Hippocampal formation (tissue), 2 donors: ENCODE measurements at regions not wholly inside any gene's neighbourhood (a gene's known extent, or its start where the extent isn't known, plus 50 kb on each side); places are given as distances from the start of the nearest gene placed in this dataset.
"Not testable (repeated sequence)": the region's sequence is repeated elsewhere in the genome, so short reads cannot be mapped to it uniquely, and the experiment has no call there.

Experiments
- DNase-seq, 2 donors: peaks; one replicate each; lab custom pipeline; 2025; lab: John Stamatoyannopoulos, UW

DNA sequence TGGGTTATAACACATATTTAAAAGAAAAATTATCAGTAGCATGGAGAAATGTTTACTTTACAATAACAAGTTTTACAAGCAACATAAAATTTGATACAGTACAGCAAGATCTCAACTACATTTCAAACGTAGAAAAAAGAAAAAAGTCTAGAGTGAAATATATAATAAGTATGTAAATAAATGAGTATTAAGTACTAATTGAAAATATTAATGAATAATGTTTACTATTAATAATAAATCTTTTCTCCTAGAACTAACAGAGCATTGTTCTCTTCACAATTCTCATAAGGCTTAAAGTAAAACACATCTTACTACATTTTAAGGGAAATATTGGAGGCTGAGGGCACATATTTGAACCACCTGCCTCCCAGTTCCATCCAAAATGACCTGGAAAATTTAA is 72.1 kb downstream of the TMEM212 start:
- no peak for DNase-seq

DNA sequence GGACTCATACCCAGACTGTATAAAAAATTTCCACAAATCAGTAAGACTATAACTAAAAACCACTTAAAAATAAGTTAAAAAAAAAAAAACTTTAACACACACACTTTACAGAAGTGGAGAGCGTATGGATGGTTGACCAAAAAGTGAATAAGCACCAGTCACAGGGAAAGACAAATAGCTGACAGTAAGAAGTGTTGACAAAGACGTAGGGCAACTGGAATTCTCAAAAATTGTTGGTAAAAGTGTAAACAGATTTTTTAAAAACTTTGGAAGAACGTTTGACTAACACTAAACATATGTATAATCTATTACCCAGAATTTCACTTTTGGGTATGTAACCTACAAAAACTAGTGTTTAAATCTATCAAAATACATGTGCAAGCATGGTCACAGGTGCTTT is 73.7 kb downstream of the TMEM212 start:
- no peak for DNase-seq

GRCh38 chr3:171922629-171923028 is 79.5 kb downstream of the TMEM212 start:
- DNase-seq: not testable (repeated sequence)

DNA sequence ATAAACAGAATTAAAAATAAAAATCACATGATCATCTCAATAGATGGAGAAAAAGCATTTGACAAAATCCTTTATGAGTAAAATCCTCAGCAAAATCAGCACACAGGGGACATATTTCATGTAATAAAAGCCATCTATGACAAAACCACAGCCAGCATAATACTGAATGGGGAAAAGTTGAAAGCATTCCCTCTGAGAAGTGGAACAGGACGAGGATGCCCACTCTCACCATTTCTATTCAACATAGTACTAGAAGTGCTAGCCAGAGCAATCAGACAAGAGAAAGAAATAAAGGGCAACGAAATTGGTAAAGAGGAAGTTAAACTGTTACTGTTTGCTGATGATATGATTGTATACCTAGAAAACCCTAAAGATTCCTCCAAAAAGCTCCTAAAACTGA is 80.5 kb downstream of the TMEM212 start:
- not testable (repeated sequence) for DNase-seq

GRCh38 chr3:171924864-171925263 is 81.7 kb downstream of the TMEM212 start:
- DNase-seq: not testable (repeated sequence)

GRCh38 chr3:171932153-171932611 is 89.0 kb downstream of the TMEM212 start:
- DNase-seq: no peak

- no peak for DNase-seq
Observed at GRCh38 chr3:171933441-171933840, 90.3 kb downstream of the TMEM212 start.

DNA sequence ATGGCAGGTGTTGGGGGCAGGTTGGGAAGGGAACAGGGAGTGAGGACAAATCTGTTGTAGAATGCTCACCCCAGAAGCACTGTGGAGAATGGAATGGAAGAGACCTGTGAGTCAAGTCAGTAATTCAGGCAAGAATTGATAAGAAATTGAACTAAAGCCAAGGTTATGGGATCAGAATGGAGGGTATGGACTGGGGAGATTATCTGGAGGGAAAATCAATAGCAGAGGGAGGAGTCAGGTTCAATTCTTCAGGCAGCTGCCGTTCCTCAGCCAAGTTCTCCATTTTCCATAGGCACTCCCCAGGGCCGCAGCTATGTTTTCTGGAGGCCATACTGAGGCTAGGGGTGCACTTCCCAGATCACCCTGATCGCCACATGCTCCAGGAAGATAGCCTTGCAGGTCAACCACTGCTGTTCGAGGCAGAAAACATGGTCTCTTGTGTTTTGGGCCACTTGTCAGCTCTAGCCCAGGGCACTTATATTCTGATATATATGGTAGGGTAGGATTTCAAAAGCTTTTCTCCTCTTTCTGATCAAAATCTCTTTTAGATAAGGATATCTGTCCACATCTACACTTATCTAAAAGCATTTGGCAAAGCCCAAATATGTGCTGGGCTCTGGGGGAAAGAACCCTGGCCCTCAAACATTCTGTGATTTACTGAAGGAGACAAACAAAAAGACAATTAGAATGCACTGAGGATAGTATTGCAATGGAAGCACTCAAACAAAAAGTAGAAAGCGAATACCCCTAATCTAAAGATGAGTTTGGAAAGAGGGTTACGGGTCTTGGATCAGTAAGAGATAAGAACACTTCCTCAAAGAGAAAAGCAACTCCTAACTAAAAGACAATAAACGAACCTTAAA is 92.3 kb downstream of the TMEM212 start:
- no peak for DNase-seq

DNA sequence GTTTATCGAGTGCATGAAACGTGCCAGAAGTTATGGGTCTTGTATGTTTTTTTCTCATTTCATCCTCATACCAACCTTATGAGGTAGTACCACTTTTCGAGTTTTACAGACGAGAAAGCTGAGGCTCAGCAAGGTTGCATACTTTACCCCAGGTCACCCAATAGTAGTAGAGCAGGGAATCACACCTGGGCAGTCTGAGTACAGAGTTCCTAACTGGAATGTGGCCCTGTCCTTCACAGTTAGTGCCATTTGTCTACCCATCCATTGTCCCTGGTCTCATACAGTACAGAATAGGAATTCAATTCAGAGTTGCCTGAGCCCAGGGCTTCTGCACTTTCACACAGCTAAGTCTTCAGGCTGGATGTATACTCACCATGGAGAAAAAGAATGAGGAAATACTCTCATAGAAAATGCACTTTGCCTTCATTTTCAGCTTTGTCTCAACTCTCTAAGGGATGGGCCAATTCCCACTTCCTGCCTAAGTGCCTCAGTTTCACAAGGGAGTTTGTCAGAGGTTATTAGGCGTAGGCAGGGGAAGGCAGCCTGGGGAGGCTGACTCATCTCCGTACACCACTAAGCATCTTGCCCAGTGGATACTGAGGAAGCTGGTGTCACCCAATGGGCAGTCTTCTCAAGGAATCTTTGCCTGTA is 93.2 kb downstream of the TMEM212 start:
- no peak for DNase-seq

GRCh38 chr3:171939578-171939977 is 96.4 kb downstream of the TMEM212 start:
- DNase-seq: no peak

- no peak for DNase-seq
Observed at GRCh38 chr3:171940151-171940649, 97.1 kb downstream of the TMEM212 start.

- DNase-seq: no peak
Observed at GRCh38 chr3:171943262-171944117, 95.9 kb upstream of the FNDC3B start.

DNA sequence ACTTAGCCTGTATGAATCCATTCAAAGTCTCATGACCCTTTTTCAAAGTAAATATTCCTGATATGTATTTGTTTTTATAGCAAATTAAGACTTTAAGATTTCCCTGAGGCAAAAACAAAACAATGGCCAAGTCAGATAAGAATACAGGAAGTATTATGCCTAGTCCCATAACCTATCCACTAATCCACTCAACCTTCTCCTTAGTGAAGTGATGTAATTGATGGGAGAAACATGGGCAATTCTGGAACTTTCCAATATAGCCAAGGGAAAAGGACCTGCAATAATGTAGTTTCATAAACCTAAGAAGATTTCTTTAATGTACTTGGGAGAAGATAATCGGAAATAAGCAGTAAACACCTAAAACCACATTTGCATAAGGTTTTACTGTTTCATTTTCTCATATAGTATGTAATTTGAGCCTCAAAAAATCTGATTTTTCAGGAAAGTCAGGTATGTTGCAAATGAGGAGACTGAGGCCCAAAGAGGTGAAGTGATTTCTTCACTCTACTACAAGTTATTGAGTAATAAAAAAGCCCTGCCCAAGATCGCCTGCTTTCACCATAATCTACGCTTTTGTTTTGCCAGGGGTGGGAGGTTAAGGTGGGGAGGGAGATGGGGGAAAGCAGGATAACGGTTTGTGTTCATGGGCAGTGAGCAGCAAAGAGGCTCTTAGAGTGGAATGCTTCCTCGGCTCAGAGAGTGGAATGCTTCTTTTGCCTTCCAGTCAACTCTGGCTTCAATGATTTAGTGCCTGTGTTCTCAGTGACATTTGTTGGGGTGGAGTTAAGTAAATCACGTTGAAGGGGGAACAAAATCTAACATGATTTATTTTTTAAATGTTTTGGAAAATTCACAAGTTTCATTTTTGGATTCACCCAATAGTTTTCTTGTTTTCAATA is 95.0 kb upstream of the FNDC3B start:
- DNase-seq: no peak

DNA sequence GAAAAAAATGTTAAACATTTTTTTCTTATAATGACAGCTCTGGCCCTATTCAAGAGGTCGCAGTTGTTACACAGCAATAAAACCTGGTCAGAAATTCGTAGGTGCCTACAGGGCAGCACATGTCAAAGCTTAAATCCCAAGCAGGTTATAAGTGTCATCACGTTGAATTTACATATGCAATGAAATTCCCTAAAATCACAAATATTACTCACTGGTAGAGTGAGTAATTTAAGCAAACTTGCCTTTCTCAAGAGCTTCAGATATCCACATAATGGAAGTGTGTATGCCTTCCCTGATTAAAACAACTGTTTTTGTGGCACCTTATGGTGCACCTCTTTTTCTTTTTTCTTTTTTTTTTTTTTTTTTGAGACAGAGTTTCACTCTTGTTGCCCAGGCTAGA is 90.7 kb upstream of the FNDC3B start:
- no peak for DNase-seq

GRCh38 chr3:171949554-171949953 is 89.8 kb upstream of the FNDC3B start:
- no peak for DNase-seq

DNA sequence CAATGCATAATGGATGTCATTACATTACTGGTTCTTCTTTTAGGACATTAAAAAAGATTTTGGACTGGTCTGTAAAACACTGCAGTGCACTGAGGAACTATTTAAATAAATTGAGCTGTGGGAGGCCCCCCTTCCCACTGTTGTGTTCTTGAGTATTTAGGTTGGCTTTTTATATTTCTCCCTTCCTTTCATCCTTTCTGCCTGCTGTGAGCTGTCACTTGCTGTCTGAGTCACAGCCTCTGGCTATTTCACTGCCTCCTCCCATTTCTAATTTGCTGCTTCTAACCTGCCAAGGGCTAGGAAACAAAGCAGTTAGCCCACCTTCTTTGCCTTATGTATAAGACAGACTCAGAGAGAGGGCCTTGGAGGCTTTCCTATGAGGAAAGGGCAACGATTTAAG is 89.0 kb upstream of the FNDC3B start:
- no peak for DNase-seq

DNA sequence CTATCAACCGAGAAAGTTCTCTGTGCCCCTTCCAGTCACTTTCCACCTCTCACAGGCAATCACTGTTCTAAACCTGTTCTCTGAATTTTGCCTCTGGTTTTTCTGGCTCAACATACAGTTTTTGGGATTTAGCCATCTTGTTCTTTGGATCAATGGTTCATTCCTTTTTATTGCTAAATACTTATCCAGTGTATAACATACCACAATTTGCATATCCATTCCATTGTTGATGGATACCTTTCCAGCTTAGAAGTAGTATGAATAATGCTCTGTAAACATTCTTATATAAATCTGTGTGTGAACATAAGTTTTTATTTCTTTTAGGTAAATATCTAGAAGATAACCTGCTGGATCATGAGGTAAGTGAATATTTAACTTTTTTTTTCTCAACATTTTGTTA is 87.8 kb upstream of the FNDC3B start:
- no peak for DNase-seq

DNA sequence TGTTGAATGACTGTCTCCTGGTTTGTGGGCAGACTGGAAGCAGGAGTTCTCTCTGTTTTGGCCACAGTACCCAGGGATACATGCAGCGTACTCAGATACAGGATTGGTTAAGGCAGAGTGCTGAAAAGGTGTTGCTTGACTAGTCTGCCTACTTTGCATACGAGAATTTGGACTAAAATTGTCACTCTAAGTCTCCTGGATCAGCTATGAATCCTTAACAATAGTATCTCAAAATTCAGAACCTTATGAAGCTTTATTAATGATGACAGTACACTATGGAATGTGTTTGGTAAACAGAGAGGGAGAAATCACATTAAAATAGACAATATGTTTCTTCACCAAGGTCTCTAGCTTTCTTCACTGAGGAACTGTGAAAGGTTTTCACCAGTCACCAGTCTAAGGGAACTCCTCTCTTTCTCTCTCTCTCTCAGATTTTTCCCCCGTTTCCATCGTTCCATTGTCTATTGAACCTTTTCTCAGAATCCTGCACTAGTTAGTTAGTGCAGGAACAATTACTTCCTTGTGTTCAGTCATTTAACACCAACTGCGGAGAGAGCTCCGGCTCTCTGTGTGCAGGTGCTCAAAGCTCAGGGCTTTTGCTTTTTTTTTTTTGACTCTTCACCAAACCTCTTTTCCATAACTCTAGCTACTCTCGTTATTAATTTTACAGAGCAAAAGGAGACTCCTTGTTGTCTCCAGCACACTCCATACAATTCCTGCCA is 85.9 kb upstream of the FNDC3B start:
- no peak for DNase-seq

- no peak for DNase-seq
Observed at GRCh38 chr3:171954690-171955383, 84.5 kb upstream of the FNDC3B start.

- no peak for DNase-seq
Observed at GRCh38 chr3:171955598-171955997, 83.8 kb upstream of the FNDC3B start.
